ENCODE measurements at regions not wholly inside any gene's neighbourhood (a gene's known extent, or its start where the extent isn't known, plus 50 kb on each side); places are given as distances from the start of the nearest gene placed in this dataset.

DNA sequence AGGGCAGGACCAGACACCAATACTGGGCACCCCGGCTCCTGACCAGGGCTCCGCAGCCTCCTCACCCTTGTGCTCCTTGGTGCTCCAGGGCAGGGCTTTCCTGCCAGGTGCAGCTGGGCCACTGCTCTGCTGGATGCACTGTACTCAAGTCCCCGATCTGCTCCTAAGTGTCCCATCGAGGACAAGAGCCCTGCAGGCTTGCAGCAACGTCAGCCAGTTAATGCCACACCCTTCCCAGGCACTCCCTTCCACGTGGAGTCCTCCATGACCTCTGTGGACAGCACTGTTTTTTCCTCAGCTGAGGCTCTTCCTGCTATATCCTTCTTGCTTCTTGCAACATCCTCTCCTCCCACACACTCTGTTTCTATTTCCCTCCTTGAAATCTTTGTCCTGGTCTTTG is 94.0 kb upstream of the NGF start:
- TF ChIP-seq JUND (IDR thresholded peaks at IDR 0.05) = no peak
- TF ChIP-seq NFIC (IDR thresholded peaks at IDR 0.05; ENCODE audit: borderline replicate concordance) = no peak
- no peak for TF ChIP-seq RXRA (IDR thresholded peaks at IDR 0.05; ENCODE audit: borderline replicate concordance, low read depth)
- TF ChIP-seq ELF1 (IDR thresholded peaks at IDR 0.05) = no peak
- no peak for TF ChIP-seq IRF3 (IDR thresholded peaks at IDR 0.05; ENCODE audit: low read depth, low read length)
- no peak for TF ChIP-seq MXI1 (IDR thresholded peaks at IDR 0.05; ENCODE audit: low read depth, low read length)
- TF ChIP-seq, protein P1, sequence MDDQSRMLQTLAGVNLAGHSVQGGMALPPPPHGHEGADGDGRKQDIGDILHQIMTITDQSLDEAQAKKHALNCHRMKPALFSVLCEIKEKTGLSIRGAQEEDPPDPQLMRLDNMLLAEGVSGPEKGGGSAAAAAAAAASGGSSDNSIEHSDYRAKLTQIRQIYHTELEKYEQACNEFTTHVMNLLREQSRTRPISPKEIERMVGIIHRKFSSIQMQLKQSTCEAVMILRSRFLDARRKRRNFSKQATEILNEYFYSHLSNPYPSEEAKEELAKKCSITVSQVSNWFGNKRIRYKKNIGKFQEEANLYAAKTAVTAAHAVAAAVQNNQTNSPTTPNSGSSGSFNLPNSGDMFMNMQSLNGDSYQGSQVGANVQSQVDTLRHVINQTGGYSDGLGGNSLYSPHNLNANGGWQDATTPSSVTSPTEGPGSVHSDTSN (IDR thresholded peaks at IDR 0.05) = no peak
- TF ChIP-seq SIN3A (IDR thresholded peaks at IDR 0.05; ENCODE audit: borderline replicate concordance, low read depth, low read length) = no peak
- TF ChIP-seq TAF1 (IDR thresholded peaks at IDR 0.05; ENCODE audit: borderline replicate concordance, low read depth, low read length) = no peak
- Histone ChIP-seq H3K27ac (ENCODE audit: low read depth in 2 of 2, low read length in 1 of 2) (no peak overlapping the region), H3K4me2 (no peak overlapping the region), H3K27me3 (ENCODE audit: insufficient read depth) (no peaks in the 10 kb centered on the region), H3K79me2 (ENCODE audit: insufficient read depth) (no peaks in the 10 kb centered on the region), H3K4me3 (ENCODE audit: low read depth in 2 of 2, low read length in 1 of 2) (no peak overlapping the region), H3F3A (replicated peaks; ENCODE audit: insufficient read depth) (peaks cover 15% of the 10 kb centered on the region), H2AFZ (ENCODE audit: low read depth) (no peak overlapping the region), H4K20me1 (ENCODE audit: insufficient read depth) (no peaks in the 10 kb centered on the region), H3K9me2 (no peaks in the 10 kb centered on the region), H3K4me1 (ENCODE audit: control insufficient read depth in 1 of 2, insufficient read depth in 2 of 2, low read depth in 1 of 2, low read length in 1 of 2) (peaks cover 7 to 17% of the 10 kb centered on the region in 2 experiments; a peak in 3 of 4 replicates), H3K9ac (no peak overlapping the region), H3K36me3 (replicated peaks in 1 of 2; ENCODE audit: control insufficient read depth in 1 of 2, insufficient read depth in 2 of 2, low read length in 1 of 2) (no peaks in the 10 kb centered on the region), H3K9me3 (no peaks in the 10 kb centered on the region)
- 92% methylated on average over 4 of the region's 6 CpGs for WGBS (ENCODE audit: low lambda C conversion rate)
- no peak for DNase-seq
- POLR2A ChIA-PET = no interaction called here
- CTCF ChIA-PET = no interaction called here

GRCh38 chr1:115430441-115431158 is 92.6 kb upstream of the NGF start:
- Histone ChIP-seq H3K4me2 (0 out of 2 replicates have a peak overlapping the region, but pooled peaks have one; percentile 31), H4K20me1 (ENCODE audit: insufficient read depth) (no peaks in the 10 kb centered on the region), H3F3A (replicated peaks; ENCODE audit: insufficient read depth) (peaks cover 19% of the 10 kb centered on the region), H3K27ac (ENCODE audit: low read depth in 2 of 2, low read length in 1 of 2) (peak overlapping the region in 1 of 2 experiments; percentile 87; a peak in 2 of 4 replicates), H2AFZ (ENCODE audit: low read depth) (0 out of 2 replicates have a peak overlapping the region, but pooled peaks have one; percentile 50), H3K36me3 (replicated peaks in 1 of 2; ENCODE audit: control insufficient read depth in 1 of 2, insufficient read depth in 2 of 2, low read length in 1 of 2) (no peaks in the 10 kb centered on the region), H3K9ac (peak overlapping the region; percentile 60; the same call in 1 of the 2 replicates), H3K9me2 (no peaks in the 10 kb centered on the region), H3K4me3 (ENCODE audit: low read depth in 2 of 2, low read length in 1 of 2) (no peak overlapping the region), H3K79me2 (ENCODE audit: insufficient read depth) (no peaks in the 10 kb centered on the region), H3K27me3 (ENCODE audit: insufficient read depth) (no peaks in the 10 kb centered on the region), H3K9me3 (no peaks in the 10 kb centered on the region), H3K4me1 (ENCODE audit: control insufficient read depth in 1 of 2, insufficient read depth in 2 of 2, low read depth in 1 of 2, low read length in 1 of 2) (peaks cover 7 to 23% of the 10 kb centered on the region in 2 experiments; a peak in 3 of 4 replicates)
- CTCF ChIA-PET = no interaction called here
- 25% methylated on average over 7 of the region's 7 CpGs for WGBS (ENCODE audit: low lambda C conversion rate)
- POLR2A ChIA-PET = no interaction called here
- no peak for DNase-seq
- TF ChIP-seq NRF1 (IDR thresholded peaks at IDR 0.05; ENCODE audit: low read depth, low read length) (no peak), ZBTB33 (IDR thresholded peaks at IDR 0.05; ENCODE audit: borderline replicate concordance, low read depth) (no peak), MXI1 (IDR thresholded peaks at IDR 0.05; ENCODE audit: low read depth, low read length) (no peak), IRF3 (IDR thresholded peaks at IDR 0.05; ENCODE audit: low read depth, low read length) (no peak), SMC3 (IDR thresholded peaks at IDR 0.05; ENCODE audit: low read depth, low read length) (no peak), JUND (IDR thresholded peaks at IDR 0.05) (peak; percentile 95), RXRA (IDR thresholded peaks at IDR 0.05; ENCODE audit: borderline replicate concordance, low read depth) (no peak), YY1 (IDR thresholded peaks at IDR 0.05; ENCODE audit: low read depth) (no peak), NFIC (IDR thresholded peaks at IDR 0.05; ENCODE audit: borderline replicate concordance) (no peak; the same call in 1 of the 2 replicates), EP300 (IDR thresholded peaks at IDR 0.05; ENCODE audit: borderline replicate concordance in 1 of 2, low read depth in 1 of 2, low read length in 1 of 2) (peak in 1 of 2 experiments; percentile 58; a peak in 1 of 4 replicates), SIN3A (IDR thresholded peaks at IDR 0.05; ENCODE audit: borderline replicate concordance, low read depth, low read length) (no peak), FOSL2 (IDR thresholded peaks at IDR 0.05; ENCODE audit: borderline replicate concordance, low read depth) (peak; percentile 97)
- TF ChIP-seq, protein P2, sequence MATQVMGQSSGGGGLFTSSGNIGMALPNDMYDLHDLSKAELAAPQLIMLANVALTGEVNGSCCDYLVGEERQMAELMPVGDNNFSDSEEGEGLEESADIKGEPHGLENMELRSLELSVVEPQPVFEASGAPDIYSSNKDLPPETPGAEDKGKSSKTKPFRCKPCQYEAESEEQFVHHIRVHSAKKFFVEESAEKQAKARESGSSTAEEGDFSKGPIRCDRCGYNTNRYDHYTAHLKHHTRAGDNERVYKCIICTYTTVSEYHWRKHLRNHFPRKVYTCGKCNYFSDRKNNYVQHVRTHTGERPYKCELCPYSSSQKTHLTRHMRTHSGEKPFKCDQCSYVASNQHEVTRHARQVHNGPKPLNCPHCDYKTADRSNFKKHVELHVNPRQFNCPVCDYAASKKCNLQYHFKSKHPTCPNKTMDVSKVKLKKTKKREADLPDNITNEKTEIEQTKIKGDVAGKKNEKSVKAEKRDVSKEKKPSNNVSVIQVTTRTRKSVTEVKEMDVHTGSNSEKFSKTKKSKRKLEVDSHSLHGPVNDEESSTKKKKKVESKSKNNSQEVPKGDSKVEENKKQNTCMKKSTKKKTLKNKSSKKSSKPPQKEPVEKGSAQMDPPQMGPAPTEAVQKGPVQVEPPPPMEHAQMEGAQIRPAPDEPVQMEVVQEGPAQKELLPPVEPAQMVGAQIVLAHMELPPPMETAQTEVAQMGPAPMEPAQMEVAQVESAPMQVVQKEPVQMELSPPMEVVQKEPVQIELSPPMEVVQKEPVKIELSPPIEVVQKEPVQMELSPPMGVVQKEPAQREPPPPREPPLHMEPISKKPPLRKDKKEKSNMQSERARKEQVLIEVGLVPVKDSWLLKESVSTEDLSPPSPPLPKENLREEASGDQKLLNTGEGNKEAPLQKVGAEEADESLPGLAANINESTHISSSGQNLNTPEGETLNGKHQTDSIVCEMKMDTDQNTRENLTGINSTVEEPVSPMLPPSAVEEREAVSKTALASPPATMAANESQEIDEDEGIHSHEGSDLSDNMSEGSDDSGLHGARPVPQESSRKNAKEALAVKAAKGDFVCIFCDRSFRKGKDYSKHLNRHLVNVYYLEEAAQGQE (IDR thresholded peaks at IDR 0.05; ENCODE audit: low read depth, low read length) = no peak
